ENCODE measurements at regions not wholly inside any gene's neighbourhood (a gene's known extent, or its start where the extent isn't known, plus 50 kb on each side); places are given as distances from the start of the nearest gene placed in this dataset.
"Not testable (repeated sequence)": the region's sequence is repeated elsewhere in the genome, so short reads cannot be mapped to it uniquely, and the experiment has no call there.

GRCh38 chr14:51334566-51334965 is 94.5 kb downstream of the TMX1 start:
- H3K27ac Mint-ChIP-seq, result no peak overlapping the region
- H3K4me1 Mint-ChIP-seq, result no peaks in the 10 kb centered on the region
- no peak overlapping the region for H3K4me3 Mint-ChIP-seq
- peaks cover 15% of the 10 kb centered on the region for H3K27me3 Mint-ChIP-seq
- peaks cover 0 to 3% (median 0%) of the 10 kb centered on the region in 3 donors for H3K9me3 Mint-ChIP-seq
- H3K36me3 Mint-ChIP-seq, result no peaks in the 10 kb centered on the region

- no peaks in the 10 kb centered on the region for H3K4me1 Mint-ChIP-seq
- peaks cover 0 to 3% (median 0%) of the 10 kb centered on the region in 3 donors for H3K9me3 Mint-ChIP-seq
- H3K36me3 Mint-ChIP-seq, result no peaks in the 10 kb centered on the region
- peaks cover 15% of the 10 kb centered on the region for H3K27me3 Mint-ChIP-seq
- H3K27ac Mint-ChIP-seq, result no peak overlapping the region
- no peak overlapping the region for H3K4me3 Mint-ChIP-seq
Observed at GRCh38 chr14:51335531-51335930, 95.5 kb downstream of the TMX1 start.

GRCh38 chr14:51335961-51336723 is 96.1 kb downstream of the TMX1 start:
- no peak overlapping the region for H3K27ac Mint-ChIP-seq
- H3K36me3 Mint-ChIP-seq, result no peaks in the 10 kb centered on the region
- H3K4me1 Mint-ChIP-seq, result no peaks in the 10 kb centered on the region
- H3K4me3 Mint-ChIP-seq, result no peak overlapping the region
- H3K27me3 Mint-ChIP-seq, result peaks cover 15% of the 10 kb centered on the region
- no peaks in the 10 kb centered on the region for H3K9me3 Mint-ChIP-seq

- no peaks in the 10 kb centered on the region for H3K9me3 Mint-ChIP-seq
- H3K36me3 Mint-ChIP-seq, result no peaks in the 10 kb centered on the region
- H3K27ac Mint-ChIP-seq, result no peak overlapping the region
- no peaks in the 10 kb centered on the region for H3K4me1 Mint-ChIP-seq
- peaks cover 15% of the 10 kb centered on the region for H3K27me3 Mint-ChIP-seq
- no peak overlapping the region for H3K4me3 Mint-ChIP-seq
Observed at GRCh38 chr14:51336734-51337133, 96.7 kb downstream of the TMX1 start.

GRCh38 chr14:51337520-51337919 is 97.5 kb downstream of the TMX1 start:
- no peaks in the 10 kb centered on the region for H3K36me3 Mint-ChIP-seq
- H3K27ac Mint-ChIP-seq, result no peak overlapping the region
- peaks cover 12% of the 10 kb centered on the region for H3K27me3 Mint-ChIP-seq
- H3K4me1 Mint-ChIP-seq, result no peaks in the 10 kb centered on the region
- no peak overlapping the region for H3K4me3 Mint-ChIP-seq
- no peaks in the 10 kb centered on the region for H3K9me3 Mint-ChIP-seq

GRCh38 chr14:51341338-51341737 is 101.3 kb downstream of the TMX1 start:
- Mint-ChIP-seq H3K27me3 (no peaks in the 10 kb centered on the region), H3K27ac (no peak overlapping the region), H3K4me1 (peaks cover 0 to 1% (median 0%) of the 10 kb centered on the region in 3 donors), H3K4me3 (no peak overlapping the region), H3K9me3 (peaks cover 0 to 8% (median 5%) of the 10 kb centered on the region in 3 donors), H3K36me3 (no peaks in the 10 kb centered on the region)

GRCh38 chr14:51342226-51342625 is 102.2 kb downstream of the TMX1 start:
- no peaks in the 10 kb centered on the region for H3K36me3 Mint-ChIP-seq
- no peaks in the 10 kb centered on the region for H3K27me3 Mint-ChIP-seq
- H3K9me3 Mint-ChIP-seq, result peaks cover 2 to 9% (median 5%) of the 10 kb centered on the region in 3 donors
- H3K4me3 Mint-ChIP-seq, result no peak overlapping the region
- H3K27ac Mint-ChIP-seq, result no peak overlapping the region
- H3K4me1 Mint-ChIP-seq, result peaks cover 0 to 1% (median 0%) of the 10 kb centered on the region in 3 donors

- Mint-ChIP-seq H3K27ac (no peak overlapping the region), H3K4me1 (no peaks in the 10 kb centered on the region), H3K4me3 (no peak overlapping the region), H3K27me3 (no peaks in the 10 kb centered on the region), H3K9me3 (peaks cover 0 to 7% (median 4%) of the 10 kb centered on the region in 3 donors), H3K36me3 (peaks cover 1% of the 10 kb centered on the region)
Observed at GRCh38 chr14:51351997-51352396, 112.0 kb downstream of the TMX1 start.

GRCh38 chr14:51353901-51354300 is 113.9 kb downstream of the TMX1 start:
- Mint-ChIP-seq H3K4me3 (no peak overlapping the region), H3K9me3 (no peaks in the 10 kb centered on the region)

GRCh38 chr14:51354846-51355245 is 114.8 kb downstream of the TMX1 start:
- H3K36me3 Mint-ChIP-seq, result peaks cover 1% of the 10 kb centered on the region
- no peak overlapping the region for H3K27ac Mint-ChIP-seq
- H3K27me3 Mint-ChIP-seq, result no peaks in the 10 kb centered on the region
- no peaks in the 10 kb centered on the region for H3K9me3 Mint-ChIP-seq
- H3K4me3 Mint-ChIP-seq, result no peak overlapping the region
- H3K4me1 Mint-ChIP-seq, result no peaks in the 10 kb centered on the region

More at GRCh38 chr14:51353901-51354300, 113.9 kb downstream of the TMX1 start:
- H3K4me1 Mint-ChIP-seq, result no peaks in the 10 kb centered on the region
- no peak overlapping the region for H3K27ac Mint-ChIP-seq
- no peaks in the 10 kb centered on the region for H3K27me3 Mint-ChIP-seq
- H3K36me3 Mint-ChIP-seq, result peaks cover 1% of the 10 kb centered on the region

GRCh38 chr14:51356381-51356780 is 116.3 kb downstream of the TMX1 start:
- Mint-ChIP-seq H3K27me3 (no peaks in the 10 kb centered on the region), H3K27ac (no peak overlapping the region), H3K9me3 (no peaks in the 10 kb centered on the region), H3K4me3 (no peak overlapping the region), H3K4me1 (no peaks in the 10 kb centered on the region), H3K36me3 (no peaks in the 10 kb centered on the region)

GRCh38 chr14:51357250-51357649 is 117.2 kb downstream of the TMX1 start:
- Mint-ChIP-seq H3K4me1 (no peaks in the 10 kb centered on the region), H3K36me3 (no peaks in the 10 kb centered on the region), H3K9me3 (no peaks in the 10 kb centered on the region), H3K4me3 (no peak overlapping the region), H3K27ac (no peak overlapping the region), H3K27me3 (no peaks in the 10 kb centered on the region)

- Mint-ChIP-seq H3K4me3 (no peak overlapping the region), H3K4me1 (no peaks in the 10 kb centered on the region), H3K27ac (no peak overlapping the region), H3K9me3 (no peaks in the 10 kb centered on the region), H3K27me3 (no peaks in the 10 kb centered on the region), H3K36me3 (no peaks in the 10 kb centered on the region)
Observed at GRCh38 chr14:51360592-51360991, 120.5 kb downstream of the TMX1 start.

- Mint-ChIP-seq H3K27ac (no peak overlapping the region), H3K27me3 (no peaks in the 10 kb centered on the region), H3K4me1 (no peaks in the 10 kb centered on the region), H3K4me3 (no peak overlapping the region), H3K9me3 (no peaks in the 10 kb centered on the region), H3K36me3 (no peaks in the 10 kb centered on the region)
Observed at GRCh38 chr14:51365241-51365965, 125.4 kb downstream of the TMX1 start.

GRCh38 chr14:51366460-51366859 is 126.4 kb downstream of the TMX1 start:
- H3K27me3 Mint-ChIP-seq, H3K4me1 Mint-ChIP-seq, H3K4me3 Mint-ChIP-seq, H3K36me3 Mint-ChIP-seq, H3K27ac Mint-ChIP-seq, H3K9me3 Mint-ChIP-seq: not testable (repeated sequence)

Data from IgD-negative memory B cell (primary cell).